ENCODE measurements at regions not wholly inside any gene's neighbourhood (a gene's known extent, or its start where the extent isn't known, plus 50 kb on each side); places are given as distances from the start of the nearest gene placed in this dataset.

DNA sequence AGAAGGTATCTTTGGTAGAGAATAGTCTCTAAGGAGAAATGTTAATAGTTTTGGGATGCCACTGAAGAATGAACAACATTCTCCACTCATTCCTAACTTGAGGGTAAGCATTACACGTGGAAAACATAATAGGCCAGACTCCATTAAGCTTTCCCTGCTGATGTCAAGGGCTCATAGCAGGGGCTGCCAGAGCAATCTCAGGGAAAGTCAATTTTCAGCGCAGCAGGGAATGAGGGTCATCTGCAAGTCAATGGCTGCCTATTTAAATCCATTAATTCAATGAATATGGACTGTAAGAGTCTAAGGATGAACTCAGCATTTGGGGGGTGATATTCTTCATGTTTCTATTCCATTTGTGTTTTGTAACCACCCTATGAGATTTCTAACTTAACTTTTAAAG is 144.2 kb upstream of the ARL4C start:
- no peak for DNase-seq (ENCODE audit: low read depth, low spot score)

- no peak for DNase-seq (ENCODE audit: low read depth, low spot score)
Measured at GRCh38 chr2:234640657-234641056, 143.8 kb upstream of the ARL4C start.

DNA sequence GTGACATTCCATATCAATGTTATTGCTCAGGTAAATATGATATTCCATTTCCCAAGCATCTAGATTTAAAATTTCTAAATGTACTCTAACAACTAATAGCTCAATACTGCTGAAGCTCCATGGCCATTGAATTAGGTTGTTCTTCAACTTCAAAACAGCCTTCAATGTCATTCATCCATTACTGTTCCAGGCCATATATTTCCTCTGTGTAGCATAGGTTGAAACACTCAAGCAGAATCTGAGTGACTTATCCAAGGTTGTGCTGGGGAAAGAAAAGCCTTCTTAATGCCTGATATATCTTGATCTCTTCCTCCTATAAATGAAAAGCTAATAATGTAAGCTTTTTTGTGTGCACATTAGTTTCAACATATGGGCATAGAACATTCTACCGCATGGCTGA is 142.1 kb upstream of the ARL4C start:
- DNase-seq (ENCODE audit: low read depth, low spot score) = no peak

DNA sequence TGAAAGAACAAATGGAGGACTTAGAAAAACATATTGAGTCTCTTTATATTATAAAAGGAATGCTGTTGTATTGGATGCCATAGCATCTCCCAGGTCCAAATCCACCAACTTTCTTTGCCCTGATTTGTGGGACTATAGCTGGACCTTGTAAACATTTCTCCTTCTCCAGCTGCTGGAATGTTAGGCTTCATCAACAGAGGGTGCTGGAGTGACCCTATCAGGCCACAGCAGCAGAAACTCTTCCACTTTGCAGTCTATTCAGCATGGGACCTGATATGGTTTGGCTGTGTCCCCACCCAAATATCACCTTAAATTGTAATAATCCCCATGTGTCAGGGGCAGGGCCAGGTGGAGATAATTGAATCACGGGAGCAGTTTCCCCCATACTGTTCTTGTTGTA is 138.4 kb upstream of the ARL4C start:
- no peak for DNase-seq (ENCODE audit: low read depth, low spot score)

GRCh38 chr2:234633581-234634230 is 136.8 kb upstream of the ARL4C start:
- DNase-seq (ENCODE audit: low read depth, low spot score) = no peak

DNA sequence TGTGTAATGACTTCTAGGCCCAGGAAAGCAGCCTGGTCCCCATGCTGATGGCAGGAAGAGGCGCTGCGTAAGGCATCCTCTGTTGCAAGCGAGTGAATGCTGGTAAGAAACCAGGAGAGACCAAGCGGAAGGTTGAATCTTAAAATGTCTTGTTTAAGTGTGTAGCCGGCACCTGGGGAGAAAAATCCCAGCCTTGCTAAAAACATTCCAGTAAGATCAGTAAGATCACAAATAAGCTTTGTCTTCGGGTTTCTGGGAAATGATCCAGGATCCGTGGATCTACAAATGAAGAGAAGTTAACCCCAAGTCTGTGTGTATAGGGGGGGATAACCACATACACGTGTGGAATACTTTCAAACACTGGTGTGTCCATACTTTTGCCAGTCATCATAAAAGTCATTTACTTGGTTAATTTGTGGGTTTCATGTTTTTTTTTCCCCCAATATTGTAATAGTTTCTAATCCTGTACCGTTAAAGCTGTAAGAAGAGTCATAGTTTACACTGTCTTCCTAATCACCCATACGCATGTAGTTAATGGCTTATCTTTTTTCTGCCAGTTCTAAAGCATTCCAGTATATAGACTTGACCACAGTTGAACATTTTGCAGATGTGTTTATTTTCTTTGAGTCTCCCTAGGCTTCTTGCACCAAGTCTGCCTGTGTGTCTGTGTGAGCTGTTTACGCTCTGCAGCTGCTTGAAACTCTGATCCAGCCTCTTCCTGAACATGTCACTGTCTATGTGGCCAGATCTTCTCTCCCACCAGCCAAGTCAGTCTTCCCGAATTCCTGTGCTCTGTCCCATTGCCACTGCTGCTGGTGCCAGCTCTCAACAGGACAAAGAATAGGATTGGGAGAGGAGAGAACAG is 135.9 kb upstream of the ARL4C start:
- peak; percentile 76 for DNase-seq (ENCODE audit: low read depth, low spot score)

DNA sequence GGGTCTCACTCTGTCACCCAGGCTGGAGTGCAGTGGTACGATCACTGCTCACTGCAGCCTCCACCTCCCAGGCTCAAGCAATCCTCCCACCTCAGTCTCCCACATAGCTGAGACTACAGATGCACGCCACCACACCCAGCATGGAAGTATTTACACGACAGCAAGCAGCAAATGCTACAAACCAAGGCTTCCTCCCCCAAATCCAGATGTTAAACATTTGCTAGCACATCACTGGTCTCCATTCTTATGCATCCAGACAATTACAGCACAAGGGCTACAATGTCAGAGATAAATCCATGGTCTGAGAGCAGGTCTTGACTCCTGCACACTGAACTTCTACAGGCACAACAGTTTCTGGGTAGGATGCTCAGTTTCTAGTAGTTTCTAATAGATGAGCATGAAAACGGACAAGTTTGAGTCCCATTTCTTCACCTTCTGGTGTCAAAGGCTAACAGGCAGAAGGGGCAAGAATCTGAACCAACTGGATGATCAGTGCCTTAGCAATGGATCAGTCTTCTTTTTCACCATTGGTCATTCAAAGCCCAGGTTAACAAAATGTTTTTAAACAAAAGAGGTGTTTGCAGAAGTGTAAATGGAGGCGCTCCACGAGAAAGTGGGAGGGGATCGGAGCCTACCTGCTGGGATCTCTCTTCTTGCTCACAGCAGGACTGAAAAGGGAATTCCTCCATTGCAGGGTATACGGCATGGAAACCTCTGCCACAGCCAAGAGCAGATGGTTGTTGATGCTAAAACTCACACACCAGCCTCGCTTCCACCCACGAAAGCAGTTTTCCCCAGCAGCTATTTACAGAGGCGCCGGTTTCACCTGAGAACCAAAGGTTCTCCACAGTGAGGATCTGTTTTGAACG is 135.0 kb upstream of the ARL4C start:
- no peak for DNase-seq (ENCODE audit: low read depth, low spot score)

- no peak for DNase-seq (ENCODE audit: low read depth, low spot score)
Measured at GRCh38 chr2:234630801-234631261, 133.9 kb upstream of the ARL4C start.

- no peak for DNase-seq (ENCODE audit: low read depth, low spot score)
Measured at GRCh38 chr2:234629596-234629995, 132.7 kb upstream of the ARL4C start.

DNA sequence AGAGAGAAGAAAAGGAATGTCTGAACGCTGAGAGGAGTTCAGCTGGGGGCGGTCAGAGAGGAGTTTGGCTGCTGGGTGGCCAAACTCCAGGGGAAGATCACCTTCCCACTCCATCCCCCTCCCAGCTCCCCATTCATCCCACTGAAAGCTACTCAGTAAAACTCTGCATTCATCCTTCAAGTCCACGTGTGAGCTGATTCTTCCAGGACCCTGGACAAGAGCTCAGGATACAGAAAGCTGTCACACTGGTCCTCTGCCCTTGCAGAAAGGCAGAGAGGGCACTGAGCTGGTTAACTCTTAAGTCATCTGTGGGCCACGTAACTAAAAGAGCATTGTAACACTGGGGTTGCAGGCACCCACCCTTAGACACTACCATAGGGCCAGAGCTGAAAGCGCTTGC is 132.1 kb upstream of the ARL4C start:
- DNase-seq (ENCODE audit: low read depth, low spot score) = no peak

DNA sequence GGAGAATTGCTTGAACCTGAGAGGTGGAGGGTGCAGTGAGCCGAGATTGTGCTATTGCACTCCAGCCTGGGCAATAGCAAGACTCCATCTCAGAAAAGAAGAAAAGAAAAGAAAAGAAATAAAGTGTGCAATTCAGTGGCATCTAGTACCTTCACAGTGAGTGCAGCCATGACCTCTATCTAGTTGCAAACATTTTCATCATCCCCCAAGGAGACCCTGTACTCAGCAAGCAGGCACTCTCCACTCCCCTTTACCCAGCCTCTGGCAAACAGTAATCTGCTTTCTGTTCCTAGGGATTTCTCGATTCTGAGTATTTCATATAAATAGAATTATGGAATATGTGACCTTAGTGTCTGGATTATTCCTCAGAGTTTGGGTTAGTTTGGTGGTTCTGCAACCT is 130.4 kb upstream of the ARL4C start:
- no peak for DNase-seq (ENCODE audit: low read depth, low spot score)

DNA sequence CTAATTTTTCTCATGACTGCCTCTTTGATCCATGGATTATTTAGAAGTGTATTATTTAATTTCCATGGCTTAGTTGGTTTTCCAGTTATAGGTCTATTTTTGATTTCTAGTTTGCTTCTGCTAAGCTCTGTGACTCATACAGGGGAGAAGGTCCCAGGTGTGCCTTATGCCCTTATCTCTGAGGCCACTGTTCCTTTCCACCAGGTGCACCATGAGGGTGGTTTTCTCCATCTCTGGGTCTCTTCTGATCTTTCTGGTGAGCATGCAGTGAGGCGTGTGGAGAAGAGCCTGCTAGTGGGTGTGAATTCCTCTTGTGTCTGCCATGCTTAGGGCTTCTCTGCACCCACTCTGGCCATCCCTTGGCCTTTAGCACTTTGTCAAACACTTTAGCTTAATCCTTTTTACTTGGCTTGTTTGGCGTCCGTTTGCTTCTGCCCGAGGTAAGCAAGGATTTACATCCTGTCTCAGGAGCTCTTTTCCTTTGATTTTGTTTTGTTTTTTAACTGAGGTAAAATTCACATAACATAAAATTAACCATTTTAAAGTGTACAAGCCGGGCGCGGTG is 129.8 kb upstream of the ARL4C start:
- no peak for DNase-seq (ENCODE audit: low read depth, low spot score)

- no peak for DNase-seq (ENCODE audit: low read depth, low spot score)
Measured at GRCh38 chr2:234625626-234626250, 128.9 kb upstream of the ARL4C start.

DNA sequence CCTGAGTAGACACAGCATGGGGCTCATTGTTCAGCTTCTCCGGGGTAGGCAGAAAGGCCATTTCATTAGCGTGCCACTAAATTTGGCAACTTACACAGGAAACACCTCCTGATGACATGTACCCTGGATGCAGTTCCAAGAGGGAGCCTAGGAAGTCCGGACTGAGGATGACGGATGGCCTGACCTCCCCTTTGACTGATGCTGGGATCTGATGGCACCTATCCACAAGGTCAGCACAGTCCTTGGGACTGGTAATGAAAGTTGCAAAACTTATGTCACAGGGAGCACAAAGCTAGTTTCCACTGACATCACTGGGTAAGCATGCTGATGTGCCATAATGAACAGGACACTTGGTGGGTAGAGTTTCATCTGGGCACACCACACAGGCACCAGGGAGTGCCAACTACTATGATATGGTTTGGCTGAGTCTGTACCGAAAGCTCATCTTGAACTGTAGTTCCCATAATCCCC is 126.7 kb upstream of the ARL4C start:
- no peak for DNase-seq (ENCODE audit: low read depth, low spot score)

DNA sequence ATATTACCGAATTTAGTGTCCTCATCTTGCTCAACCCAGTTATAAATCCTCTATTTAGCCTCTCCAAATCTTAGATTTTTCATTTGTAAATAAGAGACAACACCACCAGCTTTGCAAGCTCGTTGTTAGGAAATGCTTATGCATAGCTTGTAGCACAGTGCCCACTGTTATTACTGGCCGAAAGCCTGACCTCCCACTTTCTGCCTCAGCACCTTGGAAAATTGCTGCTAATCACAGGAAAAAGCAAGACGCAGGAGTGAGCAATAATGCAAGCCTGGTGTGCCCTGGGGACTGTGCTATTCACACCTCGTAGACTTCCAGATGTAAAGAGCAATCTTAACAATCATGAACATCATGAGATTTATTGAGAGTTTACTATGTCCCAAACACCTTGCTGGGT is 124.2 kb upstream of the ARL4C start:
- DNase-seq (ENCODE audit: low read depth, low spot score) = no peak

- no peak for DNase-seq (ENCODE audit: low read depth, low spot score)
Measured at GRCh38 chr2:234620018-234620417, 123.1 kb upstream of the ARL4C start.

- no peak for DNase-seq (ENCODE audit: low read depth, low spot score)
Measured at GRCh38 chr2:234615643-234616356, 118.9 kb upstream of the ARL4C start.

- DNase-seq (ENCODE audit: low read depth, low spot score) = no peak
Measured at GRCh38 chr2:234611209-234611608, 114.3 kb upstream of the ARL4C start.

DNA sequence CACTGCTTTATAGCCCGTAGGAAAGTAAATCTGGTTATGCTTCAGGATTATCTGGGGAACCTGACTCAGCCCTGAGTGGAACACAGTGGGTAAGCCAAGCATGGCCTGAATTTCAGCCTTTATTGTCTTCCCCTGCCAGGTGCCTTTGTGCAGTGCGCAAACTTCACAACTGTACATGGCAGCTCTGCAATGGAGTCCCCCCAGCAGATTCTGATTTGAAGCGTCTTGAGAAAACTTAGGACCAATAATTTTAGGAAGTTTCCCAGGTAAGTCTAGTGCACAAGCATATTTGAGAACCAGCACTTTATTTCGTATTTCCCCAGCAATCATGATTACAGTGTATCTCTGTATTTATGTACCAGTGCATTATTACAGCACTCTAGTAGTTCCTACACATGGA is 112.1 kb upstream of the ARL4C start:
- DNase-seq (ENCODE audit: low read depth, low spot score) = no peak

- DNase-seq (ENCODE audit: low read depth, low spot score) = no peak
Measured at GRCh38 chr2:234607691-234608090, 110.8 kb upstream of the ARL4C start.

DNA sequence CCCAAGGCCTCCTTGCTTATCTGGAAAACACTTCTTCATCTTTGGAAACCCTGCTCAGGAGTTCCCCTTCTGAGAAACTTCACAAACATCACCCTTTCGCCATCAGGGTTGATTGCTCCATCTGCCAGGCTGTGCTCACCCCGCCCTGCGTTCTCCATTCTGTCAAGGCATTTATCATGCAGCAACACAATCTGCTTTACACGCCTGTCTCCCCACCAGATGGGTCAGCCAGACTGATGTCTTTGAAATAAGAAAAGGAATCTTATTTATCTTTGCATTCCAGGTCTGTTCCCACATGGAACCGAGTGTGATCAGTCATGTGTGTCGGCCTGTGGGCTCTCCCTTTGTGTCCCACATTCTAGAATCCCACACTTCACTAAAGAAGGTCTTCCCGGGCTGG is 110.0 kb upstream of the ARL4C start:
- no peak for DNase-seq (ENCODE audit: low read depth, low spot score)
